Left kidney (tissue), 1 donor: ENCODE measurements at regions not wholly inside any gene's neighbourhood (a gene's known extent, or its start where the extent isn't known, plus 50 kb on each side); places are given as distances from the start of the nearest gene placed in this dataset.

Source experiments
- DNase-seq: peaks from one replicate; pipeline ENCODE4 v3.0.0-alpha.2; 2013

DNA sequence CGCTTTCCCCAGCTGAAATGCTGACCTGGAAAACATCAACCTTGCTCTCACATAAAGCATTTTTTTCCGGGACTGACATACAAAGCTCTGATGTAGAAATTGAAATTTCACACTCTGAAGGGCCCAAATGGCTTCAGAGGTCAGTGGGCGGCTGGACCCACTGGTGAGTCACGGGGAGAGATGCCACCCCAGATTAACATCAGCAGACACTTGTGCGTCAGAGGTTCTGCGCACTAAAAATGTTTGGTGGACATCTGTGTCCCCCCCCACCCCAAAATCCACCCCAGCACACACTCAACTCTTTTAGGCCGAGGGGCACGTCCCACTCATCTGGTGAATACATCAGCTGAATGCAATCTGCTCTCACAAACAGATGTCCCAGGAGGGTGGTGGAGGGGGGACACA is 208.9 kb downstream of the ASB1 start:
- DNase-seq, result no peak

DNA sequence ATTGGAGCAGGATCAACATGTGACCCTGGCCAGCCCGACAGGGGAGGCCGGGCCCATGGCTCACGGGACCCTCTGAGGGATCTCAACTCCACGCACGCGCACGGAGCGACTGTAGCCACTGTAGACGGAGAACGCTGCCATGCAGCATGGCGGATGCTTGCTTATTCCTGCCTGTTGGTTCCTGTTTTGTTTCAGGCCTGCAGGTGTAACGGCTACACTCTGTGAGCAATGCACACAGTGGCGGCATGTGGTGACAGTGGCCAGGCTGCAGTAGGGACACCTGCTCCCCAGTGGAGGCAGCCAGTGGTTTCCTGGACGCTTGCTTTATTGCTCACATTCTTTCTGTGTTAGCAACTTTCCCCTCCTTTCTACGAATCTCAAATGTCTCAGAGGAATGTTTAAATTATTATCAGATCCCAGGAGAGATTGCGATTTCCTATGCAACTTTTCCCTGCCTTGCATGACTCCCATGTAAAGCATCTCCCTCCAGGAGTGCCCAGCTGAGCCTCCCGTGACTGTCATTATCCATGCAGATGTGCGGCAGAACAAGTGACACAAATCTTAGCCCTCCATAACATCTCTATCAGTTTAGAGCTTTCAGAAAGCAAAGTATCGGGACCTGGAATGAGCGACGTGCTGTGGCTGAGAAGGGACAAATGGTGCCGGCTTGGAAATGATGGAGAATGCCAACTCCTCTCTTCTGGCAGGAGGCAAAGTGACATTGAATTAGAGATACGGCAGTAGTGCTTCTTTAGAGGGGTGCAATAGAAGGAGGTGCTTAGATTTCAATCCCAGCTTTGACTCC is 209.7 kb downstream of the ASB1 start:
- no peak for DNase-seq

DNA sequence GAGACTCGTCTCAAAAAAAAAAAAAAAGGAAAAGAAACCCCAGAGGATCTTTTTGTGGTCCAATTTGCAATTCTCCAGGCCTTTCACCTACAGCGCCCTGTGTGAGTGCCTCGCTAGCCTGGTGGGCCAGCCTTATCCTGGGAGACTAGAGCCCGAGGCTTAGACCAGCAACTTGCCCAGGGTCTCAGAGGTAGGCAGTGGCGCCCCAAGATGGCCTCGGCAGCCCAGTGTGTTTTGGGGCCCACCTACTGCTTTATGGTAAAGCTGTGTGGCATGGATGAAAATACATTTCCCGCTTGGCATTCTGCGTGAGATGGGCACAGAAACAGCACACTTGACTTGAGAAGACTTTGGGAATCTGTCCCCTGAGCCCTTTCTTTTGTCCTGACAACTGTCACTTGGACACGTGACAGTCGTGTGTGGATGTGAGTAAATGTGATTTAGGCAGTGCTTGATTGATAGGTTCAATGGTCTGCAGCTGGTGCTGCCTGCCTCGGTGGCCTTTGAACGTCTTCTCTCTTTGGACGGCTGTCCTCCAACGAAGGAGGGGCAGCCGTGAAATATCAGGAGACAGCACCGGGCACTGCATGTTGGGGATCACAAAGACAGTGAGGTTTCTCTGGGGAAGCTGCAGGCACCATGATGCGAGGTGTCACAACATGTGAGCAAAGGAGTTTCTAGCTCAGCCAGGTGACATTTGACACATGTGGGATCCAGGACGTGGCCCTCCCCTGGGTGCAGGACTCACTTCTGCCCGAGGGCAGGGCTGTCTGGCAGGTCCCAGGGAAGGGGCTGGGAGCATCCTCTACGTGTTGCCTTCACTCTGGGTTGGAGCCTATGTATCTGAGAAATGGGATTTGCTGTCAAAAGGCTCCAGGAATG is 209.5 kb upstream of the TWIST2 start:
- no peak for DNase-seq

- no peak for DNase-seq
Observed at GRCh38 chr2:238638982-238639628, 208.8 kb upstream of the TWIST2 start.

DNA sequence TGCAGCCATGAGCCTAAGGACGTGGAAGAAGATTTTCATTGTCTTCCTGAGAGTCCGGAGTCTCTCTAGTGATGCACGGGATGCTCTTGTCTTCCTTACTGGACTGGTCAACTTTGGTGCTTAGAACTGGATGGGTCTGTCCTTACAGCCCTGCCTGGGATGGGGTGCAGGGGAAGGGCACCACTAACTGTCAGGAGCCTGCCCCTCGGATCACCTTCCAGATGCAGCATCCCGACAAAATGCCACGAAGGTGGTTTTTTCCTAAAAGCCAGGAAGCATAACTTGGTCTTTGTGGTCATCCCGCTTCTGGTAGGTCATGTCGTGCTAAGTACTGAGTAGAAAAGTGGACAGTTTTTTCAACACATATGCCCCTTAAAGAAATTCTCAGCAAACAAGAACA is 207.4 kb upstream of the TWIST2 start:
- DNase-seq, result no peak

DNA sequence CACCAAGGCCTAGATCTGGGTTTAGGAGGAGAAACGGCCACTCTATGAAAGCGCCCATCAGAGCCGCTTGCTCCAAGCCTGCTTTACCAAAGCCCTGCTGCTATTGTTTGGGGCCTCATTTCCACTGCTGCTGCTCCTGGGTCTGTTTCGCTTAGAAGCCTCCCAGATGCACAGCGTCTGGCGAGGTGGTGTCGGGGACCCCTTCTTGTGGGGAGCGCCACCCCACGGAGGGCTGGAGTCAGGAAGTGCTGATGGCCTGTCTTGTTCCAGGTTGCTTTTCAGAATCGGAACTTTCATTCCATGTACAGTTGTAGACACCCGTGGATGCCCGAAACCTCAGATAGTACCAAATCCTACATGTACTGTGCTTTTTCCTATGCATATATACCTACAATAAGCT is 204.9 kb upstream of the TWIST2 start:
- no peak for DNase-seq

- DNase-seq, result no peak
Observed at GRCh38 chr2:238643400-238643907, 204.4 kb upstream of the TWIST2 start.

DNA sequence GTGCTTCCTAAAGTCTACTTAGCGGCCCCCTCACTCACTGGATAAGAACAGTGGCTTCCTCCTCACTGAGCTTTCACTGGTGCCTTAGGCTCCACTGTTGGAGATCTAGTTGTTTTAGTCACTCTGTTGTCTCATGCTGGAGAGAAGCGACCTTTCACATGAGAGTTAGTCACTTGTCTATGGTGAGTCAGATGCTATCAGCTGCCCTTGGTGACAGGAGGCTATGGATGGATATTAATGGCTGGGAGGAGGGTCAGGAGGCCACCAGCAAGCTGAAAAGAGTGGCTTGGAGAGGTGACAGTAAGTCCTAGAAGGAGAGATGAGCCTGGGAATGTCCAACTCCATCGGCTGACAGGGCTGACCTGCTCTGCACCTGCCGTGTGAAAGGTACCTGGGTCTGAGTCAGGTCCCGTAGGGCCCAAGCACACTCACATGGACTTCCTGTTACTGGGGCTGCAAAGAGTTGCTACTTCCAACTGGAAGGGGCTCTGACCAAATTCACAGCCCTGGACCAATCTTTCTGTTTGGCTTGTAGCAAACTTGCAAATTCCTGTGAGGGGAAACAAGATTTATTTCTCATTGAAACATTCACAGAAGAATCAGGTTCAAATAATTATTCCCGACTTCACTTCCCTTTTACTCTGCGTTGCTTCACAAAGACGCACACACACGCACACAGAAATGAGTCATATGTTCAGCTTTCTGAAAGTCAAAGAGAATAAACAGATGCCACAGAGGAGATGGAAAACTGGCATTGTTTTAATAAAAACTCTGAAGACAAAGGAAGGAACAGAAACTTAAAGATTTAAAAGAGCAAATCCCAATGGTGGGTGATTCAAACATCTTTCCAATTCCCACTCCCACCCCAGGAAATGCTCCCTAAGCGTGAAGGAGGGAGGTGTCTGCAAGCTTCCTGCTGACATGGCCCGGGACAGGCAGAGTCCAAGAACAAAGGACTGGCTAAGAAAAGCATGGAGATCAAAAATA is 203.5 kb upstream of the TWIST2 start:
- no peak for DNase-seq

- DNase-seq, result no peak
Observed at GRCh38 chr2:238645095-238645494, 202.8 kb upstream of the TWIST2 start.

- no peak for DNase-seq
Observed at GRCh38 chr2:238645716-238646115, 202.2 kb upstream of the TWIST2 start.

GRCh38 chr2:238646281-238646680 is 201.6 kb upstream of the TWIST2 start:
- no peak for DNase-seq

- no peak for DNase-seq
Observed at GRCh38 chr2:238646803-238647202, 201.1 kb upstream of the TWIST2 start.

DNA sequence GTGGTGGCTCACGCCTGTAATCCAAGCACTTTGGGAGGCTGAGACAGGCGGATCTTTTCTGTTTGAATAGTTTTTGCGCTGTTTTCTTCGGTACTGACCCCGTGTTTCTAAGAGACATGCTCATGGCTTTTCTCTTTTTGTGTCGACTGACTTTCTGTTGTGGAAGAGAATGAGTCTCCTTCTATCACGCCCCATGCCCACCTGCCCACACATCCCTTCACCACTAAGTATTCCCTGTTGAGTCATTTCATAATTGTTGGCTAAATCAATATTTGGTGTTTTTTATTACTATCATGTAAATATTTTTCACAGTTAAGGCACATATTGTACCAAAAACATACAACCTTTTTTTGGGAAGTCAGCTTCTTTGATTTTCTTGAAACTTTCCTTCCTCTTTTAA is 198.8 kb upstream of the TWIST2 start:
- no peak for DNase-seq

- no peak for DNase-seq
Observed at GRCh38 chr2:238649936-238650518, 197.9 kb upstream of the TWIST2 start.

- DNase-seq, result no peak
Observed at GRCh38 chr2:238650536-238650935, 197.3 kb upstream of the TWIST2 start.

DNA sequence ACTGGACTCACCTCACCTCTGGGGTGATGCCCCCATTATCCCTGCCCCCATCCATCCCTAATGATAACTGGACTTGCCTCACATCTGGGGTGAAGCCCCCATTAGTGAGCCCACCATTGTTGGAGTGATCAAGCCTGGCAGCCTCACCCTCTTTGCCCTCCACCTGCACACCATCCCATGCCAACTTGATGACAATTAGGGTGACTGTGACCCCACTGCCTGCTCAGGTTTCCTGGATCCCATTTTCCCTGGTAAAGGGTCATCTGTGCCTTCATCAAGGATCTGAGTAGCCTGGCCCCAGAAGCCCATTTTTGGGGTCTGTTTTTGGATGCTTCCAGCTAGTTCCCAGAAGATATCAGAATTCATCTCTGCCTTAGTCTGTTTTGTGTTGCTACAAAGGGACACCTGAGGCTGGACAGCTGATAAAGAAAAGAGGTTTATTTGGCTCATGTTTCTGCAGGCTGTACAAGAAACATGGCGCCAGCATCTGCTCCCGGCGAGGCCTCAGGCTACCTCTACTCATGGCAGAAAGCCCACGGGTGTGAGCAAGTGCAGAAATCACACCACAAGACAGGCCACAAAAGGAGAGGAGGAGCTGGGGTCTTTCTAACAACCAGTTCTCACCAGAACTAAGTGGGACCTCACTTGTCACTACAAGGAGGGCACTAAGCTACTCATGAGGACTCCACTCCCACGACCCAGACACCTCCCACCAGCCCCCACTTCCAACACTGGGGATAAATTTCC is 196.4 kb upstream of the TWIST2 start:
- no peak for DNase-seq

GRCh38 chr2:238652053-238652770 is 195.7 kb upstream of the TWIST2 start:
- DNase-seq, result no peak

DNA sequence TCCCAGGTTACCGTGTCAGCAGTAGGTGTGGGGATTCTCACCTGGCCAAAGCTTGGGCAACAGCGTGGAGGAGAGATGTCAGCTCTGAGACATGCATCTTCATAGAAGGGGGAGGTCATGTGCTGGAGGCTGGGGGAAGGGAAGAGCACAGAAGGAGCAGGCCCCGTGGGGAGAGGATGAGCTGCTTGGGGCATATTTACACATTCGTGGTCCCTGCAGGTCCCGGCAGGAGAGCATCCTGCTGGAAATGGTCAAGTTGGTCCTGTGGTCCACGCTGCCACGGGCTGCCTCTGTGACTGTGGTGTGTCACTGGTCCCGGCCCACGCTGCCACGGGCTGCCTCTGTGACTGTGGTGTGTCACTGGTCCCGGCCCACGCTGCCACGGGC is 195.1 kb upstream of the TWIST2 start:
- no peak for DNase-seq

- DNase-seq, result no peak
Observed at GRCh38 chr2:238653431-238654109, 194.3 kb upstream of the TWIST2 start.
